ENCODE measurements at regions not wholly inside any gene's neighbourhood (a gene's known extent, or its start where the extent isn't known, plus 50 kb on each side); places are given as distances from the start of the nearest gene placed in this dataset.
"Not testable (repeated sequence)": the region's sequence is repeated elsewhere in the genome, so short reads cannot be mapped to it uniquely, and the experiment has no call there.

DNA sequence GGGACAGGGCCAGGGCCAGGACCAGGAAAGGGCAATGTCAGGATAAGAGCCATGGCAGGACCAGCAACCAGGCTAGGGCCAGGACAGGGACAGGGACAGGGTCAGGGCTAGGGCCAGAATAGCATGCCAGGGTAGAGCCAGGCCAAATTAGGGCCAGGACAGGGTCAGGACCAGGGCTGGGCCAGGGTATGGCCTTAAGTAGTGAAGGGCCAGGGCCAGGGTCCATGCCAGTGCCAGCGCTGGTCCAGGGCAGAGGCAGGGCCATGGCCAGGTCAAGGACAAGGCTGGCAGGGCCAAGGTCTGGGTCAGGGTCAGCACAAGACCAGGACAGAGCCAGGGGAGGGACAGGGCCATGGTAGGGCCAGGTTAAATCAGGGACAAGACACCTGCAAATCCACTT lies 405.4 kb downstream of the ZNF33B start:
- TF ChIP-seq, protein P1, sequence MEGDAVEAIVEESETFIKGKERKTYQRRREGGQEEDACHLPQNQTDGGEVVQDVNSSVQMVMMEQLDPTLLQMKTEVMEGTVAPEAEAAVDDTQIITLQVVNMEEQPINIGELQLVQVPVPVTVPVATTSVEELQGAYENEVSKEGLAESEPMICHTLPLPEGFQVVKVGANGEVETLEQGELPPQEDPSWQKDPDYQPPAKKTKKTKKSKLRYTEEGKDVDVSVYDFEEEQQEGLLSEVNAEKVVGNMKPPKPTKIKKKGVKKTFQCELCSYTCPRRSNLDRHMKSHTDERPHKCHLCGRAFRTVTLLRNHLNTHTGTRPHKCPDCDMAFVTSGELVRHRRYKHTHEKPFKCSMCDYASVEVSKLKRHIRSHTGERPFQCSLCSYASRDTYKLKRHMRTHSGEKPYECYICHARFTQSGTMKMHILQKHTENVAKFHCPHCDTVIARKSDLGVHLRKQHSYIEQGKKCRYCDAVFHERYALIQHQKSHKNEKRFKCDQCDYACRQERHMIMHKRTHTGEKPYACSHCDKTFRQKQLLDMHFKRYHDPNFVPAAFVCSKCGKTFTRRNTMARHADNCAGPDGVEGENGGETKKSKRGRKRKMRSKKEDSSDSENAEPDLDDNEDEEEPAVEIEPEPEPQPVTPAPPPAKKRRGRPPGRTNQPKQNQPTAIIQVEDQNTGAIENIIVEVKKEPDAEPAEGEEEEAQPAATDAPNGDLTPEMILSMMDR (tag by site-specific recombination; IDR thresholded peaks at IDR 0.05), result not testable (repeated sequence)
- not testable (repeated sequence) for TF ChIP-seq HOXA7 (CRISPR knock-in tag; IDR thresholded peaks at IDR 0.05; ENCODE audit: borderline replicate concordance); ZBTB17 (tag by site-specific recombination; IDR thresholded peaks at IDR 0.05); ZNF324 (tag by site-specific recombination; IDR thresholded peaks at IDR 0.05); ZNF121 (tag by site-specific recombination; IDR thresholded peaks at IDR 0.05); KLF1 (tag by site-specific recombination; IDR thresholded peaks at IDR 0.05); ZNF169 (tag by site-specific recombination; IDR thresholded peaks at IDR 0.05)
- TF ChIP-seq, protein P2, sequence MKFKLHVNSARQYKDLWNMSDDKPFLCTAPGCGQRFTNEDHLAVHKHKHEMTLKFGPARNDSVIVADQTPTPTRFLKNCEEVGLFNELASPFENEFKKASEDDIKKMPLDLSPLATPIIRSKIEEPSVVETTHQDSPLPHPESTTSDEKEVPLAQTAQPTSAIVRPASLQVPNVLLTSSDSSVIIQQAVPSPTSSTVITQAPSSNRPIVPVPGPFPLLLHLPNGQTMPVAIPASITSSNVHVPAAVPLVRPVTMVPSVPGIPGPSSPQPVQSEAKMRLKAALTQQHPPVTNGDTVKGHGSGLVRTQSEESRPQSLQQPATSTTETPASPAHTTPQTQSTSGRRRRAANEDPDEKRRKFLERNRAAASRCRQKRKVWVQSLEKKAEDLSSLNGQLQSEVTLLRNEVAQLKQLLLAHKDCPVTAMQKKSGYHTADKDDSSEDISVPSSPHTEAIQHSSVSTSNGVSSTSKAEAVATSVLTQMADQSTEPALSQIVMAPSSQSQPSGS (tag by site-specific recombination; IDR thresholded peaks at IDR 0.05; ENCODE audit: low read depth), result not testable (repeated sequence)
- TF ChIP-seq, protein P3, sequence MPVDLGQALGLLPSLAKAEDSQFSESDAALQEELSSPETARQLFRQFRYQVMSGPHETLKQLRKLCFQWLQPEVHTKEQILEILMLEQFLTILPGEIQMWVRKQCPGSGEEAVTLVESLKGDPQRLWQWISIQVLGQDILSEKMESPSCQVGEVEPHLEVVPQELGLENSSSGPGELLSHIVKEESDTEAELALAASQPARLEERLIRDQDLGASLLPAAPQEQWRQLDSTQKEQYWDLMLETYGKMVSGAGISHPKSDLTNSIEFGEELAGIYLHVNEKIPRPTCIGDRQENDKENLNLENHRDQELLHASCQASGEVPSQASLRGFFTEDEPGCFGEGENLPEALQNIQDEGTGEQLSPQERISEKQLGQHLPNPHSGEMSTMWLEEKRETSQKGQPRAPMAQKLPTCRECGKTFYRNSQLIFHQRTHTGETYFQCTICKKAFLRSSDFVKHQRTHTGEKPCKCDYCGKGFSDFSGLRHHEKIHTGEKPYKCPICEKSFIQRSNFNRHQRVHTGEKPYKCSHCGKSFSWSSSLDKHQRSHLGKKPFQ (tag by site-specific recombination; IDR thresholded peaks at IDR 0.05), result not testable (repeated sequence)
- TF ChIP-seq, protein P4, sequence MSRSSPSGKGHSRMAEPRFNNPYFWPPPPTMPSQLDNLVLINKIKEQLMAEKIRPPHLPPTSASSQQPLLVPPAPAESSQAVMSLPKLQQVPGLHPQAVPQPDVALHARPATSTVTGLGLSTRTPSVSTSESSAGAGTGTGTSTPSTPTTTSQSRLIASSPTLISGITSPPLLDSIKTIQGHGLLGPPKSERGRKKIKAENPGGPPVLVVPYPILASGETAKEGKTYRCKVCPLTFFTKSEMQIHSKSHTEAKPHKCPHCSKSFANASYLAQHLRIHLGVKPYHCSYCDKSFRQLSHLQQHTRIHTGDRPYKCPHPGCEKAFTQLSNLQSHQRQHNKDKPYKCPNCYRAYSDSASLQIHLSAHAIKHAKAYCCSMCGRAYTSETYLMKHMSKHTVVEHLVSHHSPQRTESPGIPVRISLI (tag by site-specific recombination; IDR thresholded peaks at IDR 0.05), result not testable (repeated sequence)
- TF ChIP-seq, protein P5, sequence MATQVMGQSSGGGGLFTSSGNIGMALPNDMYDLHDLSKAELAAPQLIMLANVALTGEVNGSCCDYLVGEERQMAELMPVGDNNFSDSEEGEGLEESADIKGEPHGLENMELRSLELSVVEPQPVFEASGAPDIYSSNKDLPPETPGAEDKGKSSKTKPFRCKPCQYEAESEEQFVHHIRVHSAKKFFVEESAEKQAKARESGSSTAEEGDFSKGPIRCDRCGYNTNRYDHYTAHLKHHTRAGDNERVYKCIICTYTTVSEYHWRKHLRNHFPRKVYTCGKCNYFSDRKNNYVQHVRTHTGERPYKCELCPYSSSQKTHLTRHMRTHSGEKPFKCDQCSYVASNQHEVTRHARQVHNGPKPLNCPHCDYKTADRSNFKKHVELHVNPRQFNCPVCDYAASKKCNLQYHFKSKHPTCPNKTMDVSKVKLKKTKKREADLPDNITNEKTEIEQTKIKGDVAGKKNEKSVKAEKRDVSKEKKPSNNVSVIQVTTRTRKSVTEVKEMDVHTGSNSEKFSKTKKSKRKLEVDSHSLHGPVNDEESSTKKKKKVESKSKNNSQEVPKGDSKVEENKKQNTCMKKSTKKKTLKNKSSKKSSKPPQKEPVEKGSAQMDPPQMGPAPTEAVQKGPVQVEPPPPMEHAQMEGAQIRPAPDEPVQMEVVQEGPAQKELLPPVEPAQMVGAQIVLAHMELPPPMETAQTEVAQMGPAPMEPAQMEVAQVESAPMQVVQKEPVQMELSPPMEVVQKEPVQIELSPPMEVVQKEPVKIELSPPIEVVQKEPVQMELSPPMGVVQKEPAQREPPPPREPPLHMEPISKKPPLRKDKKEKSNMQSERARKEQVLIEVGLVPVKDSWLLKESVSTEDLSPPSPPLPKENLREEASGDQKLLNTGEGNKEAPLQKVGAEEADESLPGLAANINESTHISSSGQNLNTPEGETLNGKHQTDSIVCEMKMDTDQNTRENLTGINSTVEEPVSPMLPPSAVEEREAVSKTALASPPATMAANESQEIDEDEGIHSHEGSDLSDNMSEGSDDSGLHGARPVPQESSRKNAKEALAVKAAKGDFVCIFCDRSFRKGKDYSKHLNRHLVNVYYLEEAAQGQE (tag by site-specific recombination; IDR thresholded peaks at IDR 0.05), result not testable (repeated sequence)
- TF ChIP-seq, protein P6, sequence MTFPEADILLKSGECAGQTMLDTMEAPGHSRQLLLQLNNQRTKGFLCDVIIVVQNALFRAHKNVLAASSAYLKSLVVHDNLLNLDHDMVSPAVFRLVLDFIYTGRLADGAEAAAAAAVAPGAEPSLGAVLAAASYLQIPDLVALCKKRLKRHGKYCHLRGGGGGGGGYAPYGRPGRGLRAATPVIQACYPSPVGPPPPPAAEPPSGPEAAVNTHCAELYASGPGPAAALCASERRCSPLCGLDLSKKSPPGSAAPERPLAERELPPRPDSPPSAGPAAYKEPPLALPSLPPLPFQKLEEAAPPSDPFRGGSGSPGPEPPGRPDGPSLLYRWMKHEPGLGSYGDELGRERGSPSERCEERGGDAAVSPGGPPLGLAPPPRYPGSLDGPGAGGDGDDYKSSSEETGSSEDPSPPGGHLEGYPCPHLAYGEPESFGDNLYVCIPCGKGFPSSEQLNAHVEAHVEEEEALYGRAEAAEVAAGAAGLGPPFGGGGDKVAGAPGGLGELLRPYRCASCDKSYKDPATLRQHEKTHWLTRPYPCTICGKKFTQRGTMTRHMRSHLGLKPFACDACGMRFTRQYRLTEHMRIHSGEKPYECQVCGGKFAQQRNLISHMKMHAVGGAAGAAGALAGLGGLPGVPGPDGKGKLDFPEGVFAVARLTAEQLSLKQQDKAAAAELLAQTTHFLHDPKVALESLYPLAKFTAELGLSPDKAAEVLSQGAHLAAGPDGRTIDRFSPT (tag by site-specific recombination; IDR thresholded peaks at IDR 0.05), result not testable (repeated sequence)
